ENCODE measurements at regions not wholly inside any gene's neighbourhood (a gene's known extent, or its start where the extent isn't known, plus 50 kb on each side); places are given as distances from the start of the nearest gene placed in this dataset.

DNA sequence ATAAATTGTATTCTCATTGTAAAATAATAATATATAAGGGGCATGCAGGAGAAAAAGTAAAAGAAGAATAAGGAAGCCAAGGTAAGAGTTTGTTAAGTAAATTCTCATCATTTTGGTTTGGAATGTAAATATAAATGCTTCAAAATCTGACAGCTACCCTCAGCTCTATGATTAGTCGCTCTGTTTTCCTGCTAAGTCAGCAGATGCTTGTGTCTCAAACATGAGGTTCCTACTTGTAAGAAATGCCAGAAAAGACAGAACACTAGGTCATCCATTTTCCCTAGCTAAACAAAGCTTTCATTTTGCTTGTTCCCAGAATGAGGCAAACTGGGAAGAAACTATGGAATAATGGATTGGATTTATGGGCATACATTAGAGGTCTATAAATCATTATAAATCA lies 293.1 kb downstream of the DMRTA1 start:
- TF ChIP-seq CTCF (conservative IDR thresholded peaks at IDR 0.05; ENCODE audit: low read depth, low read length) = no peak
- no peak overlapping the region for H3K4me3 ChIP-seq (ENCODE audit: low read depth, low read length)
- DNase-seq (ENCODE audit: low read depth) = no peak

DNA sequence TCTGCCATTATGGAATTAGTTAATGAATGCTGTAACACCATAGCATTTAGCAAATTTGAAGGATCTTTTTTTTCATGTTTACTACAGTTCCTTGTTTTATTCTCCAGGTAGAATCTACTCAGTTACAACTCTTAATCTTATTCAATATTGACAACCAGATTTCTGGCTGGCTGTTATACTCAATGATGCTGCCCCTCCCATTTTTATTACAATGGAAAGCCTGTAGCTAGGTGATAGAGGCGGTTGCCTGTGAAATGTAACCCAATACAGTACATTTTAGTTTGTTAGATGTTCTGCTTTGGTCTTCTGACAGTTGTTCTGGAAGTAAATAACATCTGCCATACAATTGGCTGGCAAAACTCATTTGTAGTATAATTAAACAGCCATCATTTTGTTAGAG lies 294.2 kb downstream of the DMRTA1 start:
- no peak for DNase-seq (ENCODE audit: low read depth)
- no peak for TF ChIP-seq CTCF (conservative IDR thresholded peaks at IDR 0.05; ENCODE audit: low read depth, low read length)
- H3K4me3 ChIP-seq (ENCODE audit: low read depth, low read length) = no peak overlapping the region

- no peak for TF ChIP-seq CTCF (conservative IDR thresholded peaks at IDR 0.05; ENCODE audit: low read depth, low read length)
- H3K4me3 ChIP-seq (ENCODE audit: low read depth, low read length) = no peak overlapping the region
- DNase-seq (ENCODE audit: low read depth) = no peak
Observed at GRCh38 chr9:22742401-22742800, 295.8 kb downstream of the DMRTA1 start.

DNA sequence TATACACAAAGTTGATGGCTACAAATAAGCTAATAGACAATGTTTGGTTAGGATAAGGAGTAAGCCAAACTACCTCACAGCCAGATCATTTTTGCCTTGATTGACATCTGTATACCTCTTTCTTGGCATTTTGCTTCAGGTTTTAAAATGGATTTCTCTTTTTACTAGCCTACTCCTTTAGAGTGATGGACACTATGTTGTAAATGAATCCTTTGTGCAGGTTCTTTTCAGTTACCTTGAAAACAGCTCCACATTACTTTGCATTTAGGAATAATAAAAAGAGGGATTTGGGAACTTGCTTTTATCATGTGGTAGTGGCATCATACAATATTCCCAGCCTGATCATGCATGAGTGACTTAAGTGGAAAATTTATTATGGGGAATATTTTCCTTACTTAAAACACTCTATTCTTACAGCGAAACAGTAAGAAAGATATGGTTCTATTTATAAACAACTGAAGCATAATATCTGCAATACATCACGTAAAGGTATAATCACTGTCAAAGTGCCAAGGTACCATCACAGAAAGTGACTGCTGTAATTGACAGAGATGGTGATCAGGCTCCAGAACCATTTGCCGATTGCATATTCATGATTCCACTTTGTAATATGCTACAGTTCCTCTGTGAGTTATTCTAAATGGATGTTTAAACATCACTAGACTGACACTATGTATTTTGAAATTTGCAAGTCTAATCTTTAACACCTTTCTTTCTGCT lies 327.0 kb downstream of the DMRTA1 start:
- H3K4me3 ChIP-seq (ENCODE audit: low read depth, low read length) = no peak overlapping the region
- DNase-seq (ENCODE audit: low read depth) = no peak
- TF ChIP-seq CTCF (conservative IDR thresholded peaks at IDR 0.05; ENCODE audit: low read depth, low read length) = no peak

DNA sequence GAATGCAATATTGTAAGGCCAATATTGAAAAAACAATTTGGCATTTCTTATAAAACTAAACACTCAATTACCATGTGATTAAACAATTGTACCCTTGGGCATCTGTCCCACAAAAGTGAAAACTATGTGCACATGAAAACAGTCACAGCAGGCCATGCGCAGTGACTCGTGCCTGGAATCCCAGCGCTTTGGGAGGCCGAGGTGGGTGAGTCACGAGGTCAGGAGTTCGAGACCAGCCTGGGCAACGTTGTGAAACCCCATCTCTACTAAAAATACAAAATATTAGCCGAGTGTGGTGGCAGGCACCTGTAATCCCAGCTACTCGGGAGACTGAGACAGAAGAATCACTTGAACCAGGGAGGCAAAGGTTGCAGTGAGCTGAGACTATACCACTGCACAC lies 343.7 kb downstream of the DMRTA1 start:
- DNase-seq (ENCODE audit: low read depth) = no peak
- no peak for TF ChIP-seq CTCF (conservative IDR thresholded peaks at IDR 0.05; ENCODE audit: low read depth, low read length)
- H3K4me3 ChIP-seq (ENCODE audit: low read depth, low read length) = no peak overlapping the region

DNA sequence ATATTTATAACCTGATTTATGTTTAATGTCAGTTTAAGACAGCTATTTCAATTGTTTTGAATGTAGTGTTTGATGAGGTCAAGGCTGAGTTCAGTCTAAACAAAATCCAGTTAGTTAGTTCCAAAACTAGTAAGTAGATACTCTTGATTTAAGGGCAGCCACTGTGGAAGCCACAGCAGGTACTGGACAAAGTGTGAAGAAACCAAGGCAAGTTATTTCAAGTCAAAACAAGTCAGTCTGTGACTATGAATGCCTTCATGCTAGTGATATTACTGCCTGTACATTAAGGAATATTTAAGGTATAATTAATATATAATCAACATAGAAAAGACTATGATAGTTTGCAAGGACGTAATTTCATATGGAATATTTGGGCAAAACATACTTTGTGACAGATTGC lies 362.3 kb downstream of the DMRTA1 start:
- TF ChIP-seq CTCF (conservative IDR thresholded peaks at IDR 0.05; ENCODE audit: low read depth, low read length) = no peak
- DNase-seq (ENCODE audit: low read depth) = no peak
- no peak overlapping the region for H3K4me3 ChIP-seq (ENCODE audit: low read depth, low read length)

DNA sequence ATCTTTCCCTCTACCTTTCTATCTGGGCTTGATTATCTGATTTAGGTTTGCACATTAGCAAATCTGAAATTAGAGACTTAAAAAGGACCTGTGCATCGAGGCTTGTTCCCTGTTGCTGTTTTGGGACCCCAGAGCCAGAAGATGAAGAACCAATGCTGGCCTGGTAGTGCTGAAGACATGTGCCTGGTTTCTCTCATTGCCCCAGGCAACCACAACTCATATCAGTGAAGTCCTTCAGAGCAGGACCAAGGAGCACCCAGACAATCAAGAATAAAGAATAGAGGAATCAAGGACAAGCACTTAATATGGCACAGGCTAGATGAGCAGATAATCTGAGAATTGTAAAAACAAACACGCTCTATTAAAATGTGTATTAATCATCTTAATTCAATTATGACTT lies 362.7 kb downstream of the DMRTA1 start:
- no peak for TF ChIP-seq CTCF (conservative IDR thresholded peaks at IDR 0.05; ENCODE audit: low read depth, low read length)
- H3K4me3 ChIP-seq (ENCODE audit: low read depth, low read length) = no peak overlapping the region
- DNase-seq (ENCODE audit: low read depth) = no peak
